Astrocyte (in vitro differentiated cells and primary cell): ENCODE measurements at regions not wholly inside any gene's neighbourhood (a gene's known extent, or its start where the extent isn't known, plus 50 kb on each side); places are given as distances from the start of the nearest gene placed in this dataset.

Experiments used
- CTCF ChIP-seq: IDR thresholded peaks from 2 replicates; pipeline ENCODE4 v1.5.1; 2011; ENCODE audit warnings: low read depth, mild to moderate bottlenecking, inconsistent platforms, low read length, moderate library complexity; ENCODE audit not compliant: insufficient read depth
- EZH2 ChIP-seq: IDR thresholded peaks from 2 replicates; pipeline ENCODE4 v1.6.1; 2012; ENCODE audit warnings: mild to moderate bottlenecking, low read length, inconsistent platforms; ENCODE audit not compliant: insufficient read depth

- TF ChIP-seq CTCF: no peak
- no peak for TF ChIP-seq EZH2
Measured at GRCh38 chr11:129723761-129724162, 91.9 kb upstream of the TMEM45B start.
